ENCODE measurements at regions not wholly inside any gene's neighbourhood (a gene's known extent, or its start where the extent isn't known, plus 50 kb on each side); places are given as distances from the start of the nearest gene placed in this dataset.

DNA sequence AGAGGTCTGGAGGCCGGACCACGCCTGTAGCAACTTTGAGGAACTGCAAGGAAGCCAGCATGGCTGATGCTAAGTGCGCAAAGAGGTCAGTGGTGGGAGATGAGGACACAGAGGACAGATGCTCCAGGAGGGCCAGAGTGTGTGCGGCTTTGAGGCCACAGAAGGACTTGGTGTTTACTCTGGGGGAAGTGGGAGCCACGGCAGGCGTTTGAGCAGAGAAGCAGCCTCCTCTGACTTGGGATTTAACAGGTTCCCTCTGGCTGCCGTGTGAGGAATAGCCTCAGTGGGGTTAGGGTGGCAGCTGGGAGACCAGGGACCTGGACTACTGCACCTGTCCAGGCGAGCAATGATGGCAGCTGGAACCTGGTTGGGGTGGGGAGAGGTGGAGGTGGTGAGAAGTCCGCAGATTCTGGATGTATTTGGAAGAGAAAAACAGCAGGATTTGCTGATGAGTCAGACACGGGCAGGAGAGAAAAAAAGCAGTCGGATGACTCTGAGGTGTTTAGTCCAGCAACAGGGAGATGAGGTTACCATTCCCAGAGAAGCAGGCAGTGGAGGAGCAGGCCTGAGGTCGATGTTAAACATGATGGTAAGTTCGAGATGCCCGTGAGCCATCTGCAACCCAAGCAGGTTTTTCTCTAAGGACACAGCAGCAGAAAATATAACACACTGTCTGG is 143.5 kb downstream of the SCARB1 start:
- DNase-seq (ENCODE audit: low spot score): no peak

GRCh38 chr12:124719231-124719630 is 144.4 kb downstream of the SCARB1 start:
- no peak for DNase-seq (ENCODE audit: low spot score)
- TF ChIP-seq, protein P1, sequence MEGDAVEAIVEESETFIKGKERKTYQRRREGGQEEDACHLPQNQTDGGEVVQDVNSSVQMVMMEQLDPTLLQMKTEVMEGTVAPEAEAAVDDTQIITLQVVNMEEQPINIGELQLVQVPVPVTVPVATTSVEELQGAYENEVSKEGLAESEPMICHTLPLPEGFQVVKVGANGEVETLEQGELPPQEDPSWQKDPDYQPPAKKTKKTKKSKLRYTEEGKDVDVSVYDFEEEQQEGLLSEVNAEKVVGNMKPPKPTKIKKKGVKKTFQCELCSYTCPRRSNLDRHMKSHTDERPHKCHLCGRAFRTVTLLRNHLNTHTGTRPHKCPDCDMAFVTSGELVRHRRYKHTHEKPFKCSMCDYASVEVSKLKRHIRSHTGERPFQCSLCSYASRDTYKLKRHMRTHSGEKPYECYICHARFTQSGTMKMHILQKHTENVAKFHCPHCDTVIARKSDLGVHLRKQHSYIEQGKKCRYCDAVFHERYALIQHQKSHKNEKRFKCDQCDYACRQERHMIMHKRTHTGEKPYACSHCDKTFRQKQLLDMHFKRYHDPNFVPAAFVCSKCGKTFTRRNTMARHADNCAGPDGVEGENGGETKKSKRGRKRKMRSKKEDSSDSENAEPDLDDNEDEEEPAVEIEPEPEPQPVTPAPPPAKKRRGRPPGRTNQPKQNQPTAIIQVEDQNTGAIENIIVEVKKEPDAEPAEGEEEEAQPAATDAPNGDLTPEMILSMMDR (IDR thresholded peaks at IDR 0.05; ENCODE audit: extremely low read depth, missing control alignments): no peak

More for the DNA sequence above, 143.5 kb downstream of the SCARB1 start:
- TF ChIP-seq, protein P1 (IDR thresholded peaks at IDR 0.05; ENCODE audit: extremely low read depth, missing control alignments): no peak

GRCh38 chr12:124718458-124718857 is 145.2 kb downstream of the SCARB1 start:
- no peak for DNase-seq (ENCODE audit: low spot score)

DNA sequence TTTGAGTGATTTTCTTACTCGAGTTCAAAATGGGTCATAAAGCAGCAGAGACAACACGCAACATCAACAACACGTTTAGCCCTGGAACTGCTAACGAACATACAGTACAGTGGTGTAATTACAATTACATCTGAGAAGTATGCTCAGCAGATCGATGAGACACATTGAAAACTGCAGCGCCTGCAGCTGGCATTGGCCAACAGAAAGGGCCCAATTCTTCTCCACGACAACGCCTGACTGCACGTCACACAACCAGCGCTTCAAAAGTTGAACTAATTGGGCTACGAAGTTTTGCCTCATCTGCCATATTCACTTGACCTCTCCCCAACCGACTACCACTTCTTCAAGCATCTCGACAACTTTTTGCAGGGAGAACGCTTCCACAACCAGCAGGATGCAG is 145.6 kb downstream of the SCARB1 start:
- DNase-seq (ENCODE audit: low spot score): no peak

More at GRCh38 chr12:124718458-124718857, 145.2 kb downstream of the SCARB1 start:
- TF ChIP-seq, protein P1 (IDR thresholded peaks at IDR 0.05; ENCODE audit: extremely low read depth, missing control alignments): no peak

DNA sequence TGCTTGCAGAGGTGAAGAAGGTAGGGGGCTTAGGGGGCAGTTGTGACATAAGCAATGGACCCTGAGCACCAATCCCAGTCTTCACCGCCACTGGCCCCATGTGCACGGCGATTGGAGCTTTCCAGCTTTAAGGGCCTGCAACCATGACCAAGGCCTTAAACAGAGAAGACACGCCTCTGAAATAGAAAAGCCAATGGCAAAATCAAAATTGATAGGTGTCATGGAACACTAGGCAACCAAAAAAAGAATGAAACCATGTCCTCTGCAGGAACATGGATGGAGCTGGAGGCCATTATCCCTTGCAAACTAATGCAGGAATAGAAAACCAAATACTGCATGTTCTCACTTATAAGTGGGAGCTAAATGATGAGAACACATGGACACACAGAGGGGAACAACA is 146.3 kb downstream of the SCARB1 start:
- TF ChIP-seq, protein P1 (IDR thresholded peaks at IDR 0.05; ENCODE audit: extremely low read depth, missing control alignments): no peak
- DNase-seq (ENCODE audit: low spot score): no peak

More for the DNA sequence above, 145.6 kb downstream of the SCARB1 start:
- TF ChIP-seq, protein P1 (IDR thresholded peaks at IDR 0.05; ENCODE audit: extremely low read depth, missing control alignments): no peak

DNA sequence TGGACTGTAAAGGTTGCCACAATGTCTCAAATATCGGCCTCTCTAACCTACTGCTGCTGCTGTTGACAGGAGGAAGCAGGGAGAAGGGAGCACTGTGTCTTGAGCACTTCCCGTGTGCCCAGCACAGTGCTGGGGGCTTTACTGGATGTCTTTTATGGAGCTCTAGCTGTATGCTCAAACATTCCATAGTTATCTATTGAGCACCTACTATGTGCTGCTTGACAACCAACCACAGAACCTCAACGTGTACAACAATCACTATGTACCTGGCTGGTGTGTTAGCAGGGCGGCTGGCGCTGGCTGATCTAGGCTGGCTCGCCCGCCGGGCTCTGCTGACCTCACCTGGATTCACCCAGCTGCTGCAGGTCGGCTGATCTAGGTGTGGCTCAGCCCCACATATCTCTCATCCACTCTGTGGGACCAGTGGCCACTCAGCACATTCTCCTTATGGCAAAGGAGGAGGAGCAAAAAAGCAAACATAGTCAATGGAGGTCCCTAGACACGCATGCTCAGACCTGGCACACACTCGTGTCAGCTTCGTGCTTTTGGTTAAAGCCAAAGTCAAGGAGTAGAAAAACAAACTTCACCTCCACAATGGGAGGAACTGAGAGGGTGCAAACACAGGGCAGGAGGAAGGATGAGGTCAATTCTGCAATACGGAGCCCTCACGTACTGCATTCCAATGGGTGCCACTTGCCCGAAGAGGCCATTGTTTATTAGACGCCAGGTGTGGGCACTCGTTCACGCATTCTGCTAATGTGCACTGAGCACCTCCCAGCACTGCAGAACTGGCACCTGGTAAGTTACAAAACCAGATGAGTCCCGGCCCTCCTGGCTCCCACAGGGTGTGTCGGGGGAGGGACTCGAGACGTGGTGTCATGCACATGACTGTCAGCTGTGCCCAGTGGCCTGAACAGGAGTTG is 147.2 kb downstream of the SCARB1 start:
- TF ChIP-seq, protein P1 (IDR thresholded peaks at IDR 0.05; ENCODE audit: extremely low read depth, missing control alignments): no peak
- DNase-seq (ENCODE audit: low spot score): no peak

All from GM20000 (cell line).